HG03520 (cell line): ENCODE measurements at regions not wholly inside any gene's neighbourhood (a gene's known extent, or its start where the extent isn't known, plus 50 kb on each side); places are given as distances from the start of the nearest gene placed in this dataset.
"Not testable (repeated sequence)": the region's sequence is repeated elsewhere in the genome, so short reads cannot be mapped to it uniquely, and the experiment has no call there.

Experiments used
- ATAC-seq: cut with Tn5 transposase; IDR thresholded peaks from one replicate; pipeline ENCODE4 v1.9.1; 2021; ENCODE audit warnings: mild to moderate bottlenecking, moderate library complexity; ENCODE audit not compliant: unreplicated experiment

GRCh38 chr5:138649316-138649720, 74.1 kb upstream of the HSPA9 start:
- no peak for ATAC-seq

- ATAC-seq = no peak
Measured at GRCh38 chr5:138648841-138649240, 73.6 kb upstream of the HSPA9 start.

DNA sequence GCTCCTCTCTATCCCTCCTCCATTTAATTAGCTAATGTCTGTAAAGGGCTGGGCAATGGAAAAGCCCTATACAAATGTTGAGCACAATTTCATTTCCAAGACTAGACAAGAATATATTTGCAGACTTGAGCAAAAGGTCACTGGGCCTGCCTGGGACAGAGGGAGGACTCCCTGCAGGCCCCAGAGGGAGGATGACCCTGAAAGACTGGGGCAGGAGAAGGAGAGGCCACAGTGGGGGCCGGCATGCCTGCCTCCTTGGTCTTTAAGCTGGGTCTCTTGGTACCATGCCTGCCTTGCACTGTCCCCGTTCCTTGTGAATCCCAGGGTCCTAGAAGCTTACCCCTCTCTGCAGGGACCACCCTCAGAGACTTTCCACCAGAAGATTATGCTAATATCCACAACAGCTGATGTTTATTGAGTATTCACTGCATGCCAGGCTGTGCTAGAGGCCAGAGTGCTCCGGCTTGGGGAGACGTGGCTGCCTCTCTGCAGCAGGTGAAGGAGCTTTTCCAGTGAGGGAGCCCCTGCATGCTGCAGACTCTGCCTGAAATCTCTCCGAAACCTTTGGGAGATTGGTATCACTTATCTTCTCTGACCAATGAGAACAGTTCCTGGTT, 72.7 kb upstream of the HSPA9 start:
- ATAC-seq = no peak

GRCh38 chr5:138647261-138647788, 72.1 kb upstream of the HSPA9 start:
- no peak for ATAC-seq

DNA sequence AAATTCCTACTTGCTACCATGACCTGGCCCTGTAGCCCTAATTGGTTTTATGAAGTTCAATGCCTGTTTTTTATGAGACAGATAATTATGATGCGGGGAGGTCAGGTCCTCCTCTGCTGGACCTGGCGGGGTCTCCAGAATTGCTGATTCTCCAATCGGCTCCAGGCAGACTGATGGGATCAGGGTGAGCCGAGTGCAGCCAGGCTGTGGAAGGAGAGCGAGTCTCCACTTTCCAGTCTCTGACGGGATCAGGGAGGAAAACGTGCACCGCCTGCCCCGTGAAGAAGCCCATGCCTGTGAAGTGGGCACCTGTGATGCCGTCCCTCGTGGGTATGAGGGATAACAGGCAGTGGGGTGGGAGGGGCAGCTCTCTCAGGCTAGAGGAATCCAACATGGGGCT, 71.5 kb upstream of the HSPA9 start:
- no peak for ATAC-seq

- ATAC-seq = no peak
Measured at GRCh38 chr5:138645778-138646575, 70.8 kb upstream of the HSPA9 start.

DNA sequence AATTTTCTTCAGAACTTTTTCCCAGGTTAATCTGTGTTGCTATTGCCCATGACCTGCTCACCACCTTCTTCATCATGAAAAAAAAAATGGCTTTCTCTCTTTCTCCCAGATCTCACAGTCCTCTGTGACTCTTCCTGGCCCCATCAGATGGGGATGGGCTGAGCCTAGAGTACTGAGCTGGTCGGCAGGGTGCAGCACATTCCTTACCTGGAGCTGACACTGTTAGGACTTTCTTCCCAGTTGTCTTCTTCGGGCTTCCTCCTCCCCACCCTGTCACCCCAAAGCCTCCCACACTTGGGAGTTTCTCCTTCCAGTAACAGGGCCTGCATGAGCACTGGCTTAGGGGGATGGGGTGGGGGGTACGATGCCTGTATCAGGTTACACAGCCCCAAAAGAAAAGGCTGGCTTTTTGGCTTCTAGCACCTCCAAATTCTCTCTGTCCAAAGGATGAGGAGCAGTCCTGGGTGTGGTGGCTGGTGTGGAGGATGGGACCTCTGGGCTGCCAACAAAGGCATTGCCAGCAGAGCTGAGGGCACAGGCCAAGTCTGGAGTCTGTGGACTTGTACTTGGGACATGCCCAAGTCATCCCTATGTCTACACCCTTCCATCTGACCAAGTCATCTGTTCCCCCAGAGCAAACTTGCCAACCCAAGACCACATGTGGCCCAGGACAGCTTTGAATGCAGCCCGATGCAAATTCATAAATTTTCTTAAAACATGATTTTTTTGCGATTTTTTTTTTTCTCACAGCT, 68.0 kb upstream of the HSPA9 start:
- ATAC-seq = no peak

GRCh38 chr5:138641547-138642298, 66.5 kb upstream of the HSPA9 start:
- ATAC-seq = no peak

DNA sequence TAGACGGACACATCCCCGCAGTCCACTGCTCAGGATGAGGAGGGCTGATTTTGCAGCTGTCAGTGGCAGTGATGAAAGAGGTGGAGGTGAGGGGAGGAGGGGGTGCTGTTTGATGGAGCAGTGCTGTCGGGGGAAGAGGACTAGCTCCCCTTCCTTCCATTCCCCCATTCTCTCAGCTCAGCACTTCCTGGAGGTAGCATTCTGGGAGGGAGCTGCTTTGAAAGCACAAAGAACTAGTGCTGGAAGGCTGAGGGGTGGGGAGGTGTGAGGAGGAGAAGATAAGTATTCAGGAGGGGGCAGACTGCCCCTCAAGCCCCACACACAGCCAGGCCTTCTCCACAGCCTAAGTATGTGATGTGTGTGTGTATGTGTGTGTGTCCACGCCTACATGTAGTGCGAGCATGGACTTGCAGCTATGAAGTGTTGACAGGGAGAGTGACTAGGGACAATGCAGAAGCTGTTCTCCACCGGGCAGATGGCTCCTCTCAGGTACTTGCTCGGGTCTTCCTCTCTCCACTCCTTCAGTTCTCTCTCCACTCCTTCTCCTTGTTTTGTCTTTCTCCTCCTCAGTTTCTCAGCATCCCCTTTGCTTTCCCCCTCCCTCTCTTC, 65.5 kb upstream of the HSPA9 start:
- ATAC-seq = no peak

- no peak for ATAC-seq
Measured at GRCh38 chr5:138640138-138640537, 64.9 kb upstream of the HSPA9 start.

DNA sequence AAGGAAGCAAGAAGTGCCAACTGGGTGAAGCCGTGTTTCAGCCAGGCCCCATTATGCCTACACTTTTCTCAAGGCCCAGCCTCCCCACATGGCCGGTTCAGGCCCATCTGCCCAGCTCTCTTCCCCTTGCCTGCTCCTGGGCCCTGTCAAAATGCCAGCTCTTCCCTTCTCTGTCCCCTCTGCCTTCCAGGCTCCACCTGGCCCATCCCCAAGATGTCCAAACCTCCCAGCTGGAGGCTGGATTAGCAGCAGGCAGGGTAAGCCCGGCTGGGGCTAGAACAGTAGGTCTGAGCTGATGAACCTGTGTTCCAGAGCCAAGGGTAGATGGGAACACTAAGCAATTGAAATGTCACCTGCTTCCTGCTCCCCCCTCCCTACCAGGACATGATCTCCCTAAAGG, 64.1 kb upstream of the HSPA9 start:
- no peak for ATAC-seq

DNA sequence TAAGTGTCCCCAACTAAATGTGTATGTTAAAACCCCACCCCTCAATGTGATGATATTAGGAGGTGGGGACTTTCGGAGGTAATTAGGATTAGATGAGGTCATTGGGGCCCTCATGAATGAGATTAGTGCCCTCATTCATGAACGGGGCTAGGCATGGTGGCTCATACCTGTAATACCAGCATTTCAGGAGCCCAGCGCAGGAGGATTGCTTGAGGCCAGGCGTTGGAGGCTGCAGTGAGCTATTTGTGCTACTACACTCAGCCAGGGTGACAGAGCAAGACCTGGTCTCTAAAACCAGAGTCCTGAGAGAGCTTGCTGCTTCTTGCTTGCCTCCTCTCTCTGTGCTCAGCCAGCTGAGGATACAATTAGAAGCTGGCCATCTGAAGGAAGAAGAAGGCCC, 62.1 kb upstream of the HSPA9 start:
- ATAC-seq = no peak

GRCh38 chr5:138636398-138636944, 61.3 kb upstream of the HSPA9 start:
- no peak for ATAC-seq

- ATAC-seq = no peak
Measured at GRCh38 chr5:138635708-138636107, 60.5 kb upstream of the HSPA9 start.

DNA sequence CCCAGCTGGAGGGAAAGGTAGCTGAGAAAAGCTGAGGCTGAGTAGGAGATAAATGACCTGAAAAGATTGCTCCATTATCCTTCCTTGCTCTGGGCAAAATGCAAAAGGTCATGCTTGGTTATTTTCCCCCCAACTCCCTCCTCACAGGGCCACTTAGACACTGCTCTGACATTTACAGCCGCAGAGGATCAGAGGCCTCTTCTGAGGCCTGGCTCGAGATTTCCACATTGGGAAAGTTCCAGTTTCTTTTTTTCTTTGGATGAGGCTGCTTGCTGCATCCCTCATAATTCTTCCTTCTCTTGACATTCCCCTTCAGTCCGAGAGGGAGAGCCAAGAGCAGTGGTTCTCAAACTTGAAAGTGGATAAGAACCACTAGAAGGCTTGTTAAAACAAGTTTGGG, 60.1 kb upstream of the HSPA9 start:
- ATAC-seq = no peak

DNA sequence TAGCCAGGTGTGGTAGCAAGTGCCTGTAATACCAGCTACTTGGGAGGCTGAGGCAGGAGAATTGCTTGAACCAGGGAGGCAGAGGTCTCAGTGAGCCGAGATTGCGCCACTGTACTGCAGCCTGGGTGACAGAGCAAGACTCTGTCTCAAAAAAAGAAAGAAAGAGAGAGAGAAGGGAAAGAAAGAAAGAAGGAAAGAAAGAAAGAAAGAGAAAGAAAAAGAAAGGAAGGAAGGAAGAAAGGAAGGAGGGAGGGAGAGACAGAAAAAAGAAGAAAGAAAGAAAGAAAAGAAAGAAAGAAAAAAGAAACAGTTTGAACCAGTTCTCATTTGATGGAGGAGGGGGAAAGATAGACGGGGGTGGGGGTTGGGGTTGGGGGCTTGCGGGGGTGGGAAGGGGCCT, 59.6 kb upstream of the HSPA9 start:
- not testable (repeated sequence) for ATAC-seq

DNA sequence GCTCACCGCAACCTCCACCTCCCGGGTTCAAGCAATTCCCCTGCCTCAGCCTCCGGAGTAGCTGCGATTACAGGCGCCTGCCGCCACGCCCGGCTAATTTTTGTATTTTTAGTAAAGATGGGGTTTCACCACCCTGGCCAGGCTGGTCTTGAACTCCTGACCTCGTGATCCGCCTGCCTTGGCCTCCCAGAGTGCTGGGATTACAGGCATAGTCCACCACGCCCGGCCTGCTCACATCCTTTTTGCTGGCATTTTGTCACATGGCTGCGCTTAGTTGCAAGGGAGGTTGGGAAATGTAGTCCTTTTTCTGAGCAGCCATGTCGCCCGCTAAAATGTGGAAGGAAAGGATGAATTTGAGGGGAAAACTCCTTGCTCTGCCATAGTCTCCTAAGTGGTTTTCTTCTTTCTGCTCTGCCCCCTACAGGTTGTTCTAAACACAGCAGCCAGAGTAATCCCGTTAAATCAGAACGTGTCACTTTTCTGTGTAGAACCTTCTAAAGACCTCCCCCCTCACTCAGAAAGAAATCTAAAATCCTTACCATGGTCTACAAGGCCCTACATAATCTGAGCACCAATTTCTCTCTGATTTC, 57.8 kb upstream of the HSPA9 start:
- ATAC-seq = no peak

DNA sequence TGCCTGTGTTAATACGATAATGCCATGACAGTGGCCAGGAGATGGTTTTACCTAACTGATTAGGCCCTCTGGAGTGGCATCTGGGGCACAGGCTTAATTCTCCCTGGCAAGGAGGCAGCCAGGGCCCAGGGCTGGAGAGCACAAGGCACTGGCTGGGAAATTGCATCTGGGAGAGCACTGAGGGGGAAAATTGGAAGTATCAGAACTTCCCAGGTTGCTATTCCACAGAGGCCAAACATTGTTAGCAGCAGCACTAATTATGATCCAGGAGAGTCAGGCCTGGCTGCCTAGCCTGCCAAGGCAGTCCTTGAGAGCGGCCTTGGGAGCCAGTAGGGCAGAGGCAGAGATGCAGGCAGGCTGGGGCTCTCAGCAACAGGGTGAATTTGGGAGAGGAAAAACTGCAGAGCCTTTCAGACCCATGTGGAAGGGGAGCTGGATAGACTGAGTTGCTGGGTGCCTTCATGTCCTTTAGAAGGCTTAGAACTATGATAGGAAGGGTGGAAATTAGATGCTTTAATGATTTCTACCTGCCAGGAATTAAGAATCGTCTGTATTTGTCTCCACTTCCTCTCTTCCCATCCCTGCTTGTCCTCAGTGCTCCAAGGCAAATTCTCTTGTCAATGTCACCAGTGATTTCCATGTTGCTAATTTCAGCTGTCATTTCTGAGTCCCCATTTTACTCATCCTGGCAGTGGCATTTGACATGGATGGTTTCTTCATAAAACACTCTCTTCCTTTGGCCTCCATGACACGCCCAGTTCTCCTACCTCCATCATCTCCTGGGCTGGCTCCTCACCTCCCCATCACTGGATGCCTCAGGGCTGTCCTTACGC, 56.1 kb upstream of the HSPA9 start:
- no peak for ATAC-seq

- ATAC-seq = no peak
Measured at GRCh38 chr5:138629392-138629791, 54.2 kb upstream of the HSPA9 start.
